Hepatocyte (in vitro differentiated cells): ENCODE measurements at regions not wholly inside any gene's neighbourhood (a gene's known extent, or its start where the extent isn't known, plus 50 kb on each side); places are given as distances from the start of the nearest gene placed in this dataset.
A peak's percentile ranks its signal among the peaks of the same experiment; 100 is the strongest.
"Not testable (repeated sequence)": the region's sequence is repeated elsewhere in the genome, so short reads cannot be mapped to it uniquely, and the experiment has no call there.

Experiments
- DNase-seq: peaks from one replicate; pipeline ENCODE4 v3.0.0-alpha.2; 2016; ENCODE audit warnings: low spot score
- H2AFZ ChIP-seq: fragments of 200-600 bp; sonication (generic); 2 replicates; pipeline ENCODE4 v1.6.0; 2016; ENCODE audit warnings: antibody characterized with exemption, mild to moderate bottlenecking
- H3K27ac ChIP-seq: fragments of 200-600 bp; sonication (generic); 2 replicates; pipeline ENCODE4 v1.5.1; 2016; ENCODE audit warnings: mild to moderate bottlenecking
- H3K27me3 ChIP-seq: fragments of 200-600 bp; sonication (generic); 2 replicates; pipeline ENCODE4 v1.6.1; 2016
- H3K36me3 ChIP-seq: fragments of 200-600 bp; sonication (generic); replicated peaks from 2 replicates; pipeline ENCODE4 v1.5.1; 2016; ENCODE audit warnings: low read depth; ENCODE audit not compliant: insufficient read depth
- H3K4me1 ChIP-seq: fragments of 200-600 bp; sonication (generic); 2 replicates; pipeline ENCODE4 v1.5.1; 2016; ENCODE audit warnings: mild to moderate bottlenecking, moderate library complexity; ENCODE audit not compliant: insufficient read depth
- H3K4me2 ChIP-seq: fragments of 200-600 bp; sonication (generic); 2 replicates; pipeline ENCODE4 v1.6.0; 2016
- H3K4me3 ChIP-seq: fragments of 200-600 bp; sonication (generic); 2 replicates; pipeline ENCODE4 v1.5.1; 2016; ENCODE audit warnings: mild to moderate bottlenecking
- H3K79me2 ChIP-seq: fragments of 200-600 bp; sonication (generic); 2 replicates; pipeline ENCODE4 v1.6.0; 2017; ENCODE audit warnings: mild to moderate bottlenecking
- H3K9me2 ChIP-seq: fragments of 200-600 bp; sonication (generic); replicated peaks from 2 replicates; pipeline ENCODE4 v1.6.0; 2017; ENCODE audit warnings: mild to moderate bottlenecking; ENCODE audit not compliant: insufficient read depth
- H3K9me3 ChIP-seq: fragments of 200-600 bp; sonication (generic); 2 replicates; pipeline ENCODE4 v1.5.1; 2016; ENCODE audit warnings: low read depth, mild to moderate bottlenecking
- H4K20me1 ChIP-seq: fragments of 200-600 bp; sonication (generic); 2 replicates; pipeline ENCODE4 v1.6.0; 2016; ENCODE audit warnings: mild to moderate bottlenecking; ENCODE audit not compliant: insufficient read depth, poor library complexity, severe bottlenecking
- CTCF ChIP-seq: fragments of 200-600 bp; sonication (generic); IDR thresholded peaks from 2 replicates; pipeline ENCODE4 v1.5.1; 2016; ENCODE audit warnings: antibody characterized with exemption, mild to moderate bottlenecking; ENCODE audit not compliant: poor library complexity
- EZH2 ChIP-seq: fragments of 200-600 bp; sonication (generic); IDR thresholded peaks from 2 replicates; pipeline ENCODE4 v1.6.1; 2016; ENCODE audit warnings: antibody characterized with exemption, mild to moderate bottlenecking, borderline replicate concordance
- EZH2phosphoT487 ChIP-seq: fragments of 200-600 bp; sonication (generic); IDR thresholded peaks from one replicate; pipeline ENCODE4 v1.6.1; 2018; ENCODE audit warnings: antibody characterized with exemption, mild to moderate bottlenecking, low read depth, moderate library complexity; ENCODE audit not compliant: unreplicated experiment, severe bottlenecking
- WGBS: methylation state at CpG from one replicate; pipeline ENCODE4 v1.1.6; 2016; ENCODE audit warnings: low lambda C conversion rate; ENCODE audit errors: missing lambda C conversion rate; 5-methylcytosine and 5-hydroxymethylcytosine counted together

- TF ChIP-seq EZH2phosphoT487 (no peak), CTCF (no peak), EZH2 (no peak)
- Histone ChIP-seq H3K36me3 (no peaks in the 10 kb centered on the region), H3K27ac (no peak overlapping the region), H3K4me2 (peak overlapping the region; percentile 7), H2AFZ (no peak overlapping the region), H3K9me3 (no peaks in the 10 kb centered on the region), H3K9me2 (no peaks in the 10 kb centered on the region), H3K4me3 (no peak overlapping the region), H3K79me2 (no peaks in the 10 kb centered on the region), H4K20me1 (no peaks in the 10 kb centered on the region), H3K27me3 (no peaks in the 10 kb centered on the region), H3K4me1 (no peaks in the 10 kb centered on the region)
- 67% methylated on average over 4 of the region's 4 CpGs for WGBS
- DNase-seq = no peak
Measured at GRCh38 chr10:83516788-83517187, 622.5 kb upstream of the GHITM start.

- Histone ChIP-seq H2AFZ (no peak overlapping the region), H3K4me3 (no peak overlapping the region), H4K20me1 (no peaks in the 10 kb centered on the region), H3K79me2 (no peaks in the 10 kb centered on the region), H3K27me3 (no peaks in the 10 kb centered on the region), H3K36me3 (no peaks in the 10 kb centered on the region), H3K4me2 (no peak overlapping the region), H3K9me3 (no peaks in the 10 kb centered on the region), H3K9me2 (no peaks in the 10 kb centered on the region), H3K4me1 (no peaks in the 10 kb centered on the region), H3K27ac (no peak overlapping the region)
- DNase-seq = no peak
- TF ChIP-seq EZH2 (no peak), CTCF (no peak), EZH2phosphoT487 (no peak)
- WGBS = 86% methylated on average over 1 of the region's 1 CpG
Measured at GRCh38 chr10:83517456-83517855, 621.9 kb upstream of the GHITM start.

GRCh38 chr10:83518779-83519178 lies 620.5 kb upstream of the GHITM start:
- Histone ChIP-seq H3K36me3 (no peaks in the 10 kb centered on the region), H3K9me3 (no peaks in the 10 kb centered on the region), H3K4me2 (no peak overlapping the region), H3K27me3 (no peaks in the 10 kb centered on the region), H3K9me2 (no peaks in the 10 kb centered on the region), H4K20me1 (no peaks in the 10 kb centered on the region), H3K79me2 (no peaks in the 10 kb centered on the region), H2AFZ (no peak overlapping the region), H3K27ac (no peak overlapping the region), H3K4me1 (no peaks in the 10 kb centered on the region), H3K4me3 (no peak overlapping the region)
- 89% methylated on average over 4 of the region's 4 CpGs for WGBS
- TF ChIP-seq EZH2 = no peak
- no peak for TF ChIP-seq EZH2phosphoT487
- no peak for TF ChIP-seq CTCF
- no peak for DNase-seq

- not testable (repeated sequence) for H3K9me3 ChIP-seq, H3K4me1 ChIP-seq, H3K79me2 ChIP-seq, H3K9me2 ChIP-seq, H4K20me1 ChIP-seq, H2AFZ ChIP-seq, H3K4me3 ChIP-seq, H3K36me3 ChIP-seq, DNase-seq, H3K27ac ChIP-seq, H3K27me3 ChIP-seq, H3K4me2 ChIP-seq
- WGBS = 90% methylated on average over 11 of the region's 11 CpGs
Measured at GRCh38 chr10:83520386-83520785, 618.9 kb upstream of the GHITM start.
